GM12874 (cell line): ENCODE measurements at regions not wholly inside any gene's neighbourhood (a gene's known extent, or its start where the extent isn't known, plus 50 kb on each side); places are given as distances from the start of the nearest gene placed in this dataset.

ENCODE experiments used
- TF ChIP-seq, protein P1 (sequence below): IDR thresholded peaks from 2 replicates; pipeline ENCODE4 v1.5.1; 2011; ENCODE audit warnings: low read depth, mild to moderate bottlenecking, control low read depth, low read length, moderate library complexity; ENCODE audit not compliant: insufficient read depth

DNA sequence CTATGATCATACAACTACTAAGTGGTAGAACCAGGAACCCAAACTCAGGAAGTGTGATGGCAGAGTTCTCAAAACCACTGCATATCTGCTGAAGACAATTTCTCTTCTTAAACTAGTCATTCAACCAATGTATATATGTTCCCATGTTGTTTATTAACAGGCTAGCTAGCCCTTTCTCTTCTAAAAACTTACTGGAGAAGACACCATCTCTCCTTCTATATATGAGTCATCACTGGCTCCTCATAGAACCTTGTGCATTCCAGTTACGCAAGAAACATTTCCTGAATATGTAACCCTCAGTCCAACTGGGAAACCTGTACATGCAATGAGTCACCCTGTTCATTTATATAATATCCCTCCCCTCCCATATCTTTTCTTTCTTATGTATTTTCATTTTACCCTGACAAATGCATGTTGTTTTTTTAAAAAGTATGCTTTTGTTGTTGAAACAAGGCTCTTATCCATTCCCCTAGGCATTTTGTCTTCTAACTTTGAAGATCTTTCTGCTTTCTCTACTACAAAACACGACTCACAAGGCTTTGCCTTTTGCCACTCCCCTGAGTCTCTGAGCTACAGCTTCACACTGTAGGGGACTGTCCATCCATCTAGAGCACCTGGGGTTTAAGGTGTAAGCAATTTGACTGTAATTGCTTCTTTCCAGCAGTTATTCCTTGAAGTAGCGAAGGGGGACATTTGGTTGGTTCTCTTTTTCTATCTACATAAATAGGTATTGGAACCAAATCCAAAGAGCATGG, 119.5 kb downstream of the ANXA1 start:
- TF ChIP-seq, protein P1, sequence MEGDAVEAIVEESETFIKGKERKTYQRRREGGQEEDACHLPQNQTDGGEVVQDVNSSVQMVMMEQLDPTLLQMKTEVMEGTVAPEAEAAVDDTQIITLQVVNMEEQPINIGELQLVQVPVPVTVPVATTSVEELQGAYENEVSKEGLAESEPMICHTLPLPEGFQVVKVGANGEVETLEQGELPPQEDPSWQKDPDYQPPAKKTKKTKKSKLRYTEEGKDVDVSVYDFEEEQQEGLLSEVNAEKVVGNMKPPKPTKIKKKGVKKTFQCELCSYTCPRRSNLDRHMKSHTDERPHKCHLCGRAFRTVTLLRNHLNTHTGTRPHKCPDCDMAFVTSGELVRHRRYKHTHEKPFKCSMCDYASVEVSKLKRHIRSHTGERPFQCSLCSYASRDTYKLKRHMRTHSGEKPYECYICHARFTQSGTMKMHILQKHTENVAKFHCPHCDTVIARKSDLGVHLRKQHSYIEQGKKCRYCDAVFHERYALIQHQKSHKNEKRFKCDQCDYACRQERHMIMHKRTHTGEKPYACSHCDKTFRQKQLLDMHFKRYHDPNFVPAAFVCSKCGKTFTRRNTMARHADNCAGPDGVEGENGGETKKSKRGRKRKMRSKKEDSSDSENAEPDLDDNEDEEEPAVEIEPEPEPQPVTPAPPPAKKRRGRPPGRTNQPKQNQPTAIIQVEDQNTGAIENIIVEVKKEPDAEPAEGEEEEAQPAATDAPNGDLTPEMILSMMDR: no peak

DNA sequence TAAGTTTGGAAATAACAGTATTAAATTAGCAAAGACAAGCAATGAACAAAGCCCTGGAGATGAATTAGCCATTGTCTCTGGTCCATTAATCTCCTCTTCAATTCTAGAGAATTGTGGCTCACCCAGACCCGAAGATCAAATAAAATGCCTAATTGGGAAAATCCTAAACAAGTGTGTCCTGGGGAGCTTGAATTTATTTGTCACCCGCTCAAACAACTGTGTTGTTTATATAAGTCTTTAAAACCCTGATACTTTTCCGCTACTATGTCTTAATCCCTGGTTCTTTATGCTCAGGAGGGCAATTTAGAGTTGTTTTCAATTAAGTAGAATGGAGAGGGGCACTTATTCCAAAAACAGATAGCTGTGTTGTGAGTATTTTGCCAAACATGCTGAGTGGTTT, 128.4 kb downstream of the ANXA1 start:
- TF ChIP-seq, protein P1: no peak

DNA sequence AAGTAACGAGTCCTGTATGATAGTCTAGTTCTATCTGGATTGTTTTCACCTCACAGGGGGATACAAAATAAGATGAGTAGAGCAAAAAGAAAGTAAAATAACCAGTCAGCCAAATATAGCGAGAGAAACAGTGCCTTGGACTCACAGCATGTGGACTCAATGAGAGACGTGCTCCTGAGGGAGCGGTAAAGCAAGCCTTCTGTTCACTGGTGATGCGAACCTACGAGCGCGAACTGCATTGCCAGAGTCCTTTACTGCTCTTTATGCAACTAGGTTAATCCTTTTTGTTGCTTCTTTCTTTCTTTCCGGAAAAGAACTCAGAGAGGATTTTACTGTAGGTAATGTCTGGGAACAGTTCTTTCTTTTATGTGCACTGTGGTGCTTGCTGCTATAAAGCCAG, 132.7 kb downstream of the ANXA1 start:
- TF ChIP-seq, protein P1: no peak

DNA sequence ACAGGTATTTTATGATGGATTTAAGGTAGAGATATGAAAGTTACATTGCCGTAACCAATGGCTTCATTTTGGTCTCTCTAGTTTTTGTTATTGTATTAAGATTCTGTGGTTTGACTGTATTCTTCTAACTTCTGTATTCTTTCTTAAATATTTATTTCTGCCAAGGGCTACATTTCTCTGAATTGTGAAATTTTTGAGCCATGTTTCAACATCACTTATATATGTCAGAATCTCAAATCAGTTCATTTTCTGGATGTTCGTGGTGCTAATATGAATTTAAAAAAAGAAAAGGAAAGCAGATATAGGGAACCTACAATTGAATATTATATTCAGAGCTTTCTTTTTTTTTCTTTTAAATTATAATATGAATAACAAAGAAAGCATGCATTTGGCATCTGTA, 142.7 kb downstream of the ANXA1 start:
- TF ChIP-seq, protein P1: no peak

DNA sequence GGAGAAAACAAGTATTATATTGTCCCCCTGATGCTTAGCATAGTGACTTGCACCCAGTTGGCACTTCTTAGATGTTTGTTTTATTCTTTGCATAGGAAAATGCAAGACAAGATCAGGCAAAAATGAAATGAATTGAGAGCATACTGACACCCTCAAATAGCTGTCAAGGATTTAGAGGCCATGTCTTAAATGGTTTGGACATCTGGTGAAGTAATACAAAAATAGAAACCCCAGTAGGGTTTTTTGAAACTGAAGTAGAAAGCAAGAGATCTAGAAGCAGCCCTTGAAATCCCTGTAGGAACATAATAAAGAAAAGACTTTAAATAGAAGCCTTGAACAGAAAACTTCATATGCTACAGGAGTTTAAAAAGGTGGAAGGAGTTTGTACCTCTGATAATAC, 174.3 kb downstream of the ANXA1 start:
- TF ChIP-seq, protein P1: no peak

DNA sequence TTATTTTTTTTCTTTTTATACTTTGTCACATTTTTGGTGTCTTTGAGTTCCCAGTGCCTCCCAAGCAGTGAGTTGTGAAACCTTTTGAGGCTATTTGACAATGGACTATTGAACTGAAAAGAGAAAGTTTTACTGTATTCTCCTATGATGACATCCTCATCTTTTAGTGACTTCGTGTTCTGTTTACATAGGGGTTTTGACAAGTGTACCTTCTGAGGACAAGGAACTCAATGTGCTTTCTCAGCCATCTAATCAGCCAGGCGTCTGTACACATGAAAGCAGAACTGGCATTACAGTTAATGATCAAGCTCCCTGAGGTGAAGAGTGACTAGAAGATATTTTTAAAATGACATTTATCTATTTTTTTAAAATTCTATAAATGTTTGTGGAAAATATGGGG, 175.5 kb downstream of the ANXA1 start:
- TF ChIP-seq, protein P1: no peak

DNA sequence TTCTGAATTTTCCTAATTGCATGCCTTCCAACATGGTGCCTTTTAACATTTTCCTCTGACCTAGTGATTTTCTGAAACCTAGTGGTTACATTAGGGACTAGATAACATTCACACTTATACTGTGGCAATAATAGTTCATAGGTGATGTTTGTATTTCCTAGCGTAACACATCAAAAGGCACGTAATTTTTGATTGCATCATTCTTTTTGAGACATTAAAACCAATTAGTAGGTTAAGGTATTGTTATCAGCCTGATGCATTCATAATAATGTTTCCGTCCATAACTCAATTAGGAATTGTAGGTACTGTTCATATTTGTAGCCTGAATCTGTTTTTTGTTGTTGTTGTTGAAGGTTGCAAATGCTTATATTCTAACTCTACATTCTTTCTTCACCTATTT, 192.4 kb downstream of the ANXA1 start:
- TF ChIP-seq, protein P1: no peak
